ENCODE measurements at regions not wholly inside any gene's neighbourhood (a gene's known extent, or its start where the extent isn't known, plus 50 kb on each side); places are given as distances from the start of the nearest gene placed in this dataset.

- no peak for TF ChIP-seq CTCF (IDR thresholded peaks at IDR 0.05; ENCODE audit: low read depth, low read length)
- H3K4me3 ChIP-seq (replicated peaks in 1 of 2; ENCODE audit: low read depth in 2 of 2, low read length in 2 of 2), result no peak overlapping the region
- no peak for DNase-seq (ENCODE audit: low read depth in 2 of 2)
These were observed 130.9 kb upstream of the ALCAM start for GRCh38 chr3:105235785-105236184.

- DNase-seq (ENCODE audit: low read depth in 2 of 2), result no peak
- H3K4me3 ChIP-seq (replicated peaks in 1 of 2; ENCODE audit: low read depth in 2 of 2, low read length in 2 of 2), result no peak overlapping the region
- TF ChIP-seq CTCF (IDR thresholded peaks at IDR 0.05; ENCODE audit: low read depth, low read length), result no peak
These were observed 128.3 kb upstream of the ALCAM start for GRCh38 chr3:105238367-105238766.

- TF ChIP-seq CTCF (IDR thresholded peaks at IDR 0.05; ENCODE audit: low read depth, low read length), result no peak
- DNase-seq (ENCODE audit: low read depth in 2 of 2), result no peak
- H3K4me3 ChIP-seq (replicated peaks in 1 of 2; ENCODE audit: low read depth in 2 of 2, low read length in 2 of 2), result no peak overlapping the region
These were observed 123.6 kb upstream of the ALCAM start for GRCh38 chr3:105243076-105243475.

DNA sequence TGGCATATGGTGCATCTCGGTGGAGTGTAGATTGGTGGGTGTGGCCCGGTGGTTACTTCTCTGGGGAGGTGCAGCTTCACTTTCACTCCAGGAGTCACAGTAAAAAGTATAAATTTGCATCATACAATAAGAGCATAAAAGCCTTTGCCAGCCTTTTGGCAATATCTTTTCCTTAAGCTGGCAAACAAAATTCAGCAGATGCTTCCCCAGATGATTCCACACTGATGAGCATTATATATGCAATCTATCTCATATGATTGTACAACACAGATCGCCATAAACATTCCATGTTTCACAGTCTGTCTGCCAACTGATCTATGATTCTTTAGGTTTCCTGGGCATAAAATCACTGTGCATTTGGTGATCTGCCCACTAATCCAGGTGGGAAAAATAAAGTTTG lies 120.2 kb upstream of the ALCAM start:
- TF ChIP-seq CTCF (IDR thresholded peaks at IDR 0.05; ENCODE audit: low read depth, low read length), result no peak
- DNase-seq (ENCODE audit: low read depth in 2 of 2), result no peak
- no peak overlapping the region for H3K4me3 ChIP-seq (replicated peaks in 1 of 2; ENCODE audit: low read depth in 2 of 2, low read length in 2 of 2)

DNA sequence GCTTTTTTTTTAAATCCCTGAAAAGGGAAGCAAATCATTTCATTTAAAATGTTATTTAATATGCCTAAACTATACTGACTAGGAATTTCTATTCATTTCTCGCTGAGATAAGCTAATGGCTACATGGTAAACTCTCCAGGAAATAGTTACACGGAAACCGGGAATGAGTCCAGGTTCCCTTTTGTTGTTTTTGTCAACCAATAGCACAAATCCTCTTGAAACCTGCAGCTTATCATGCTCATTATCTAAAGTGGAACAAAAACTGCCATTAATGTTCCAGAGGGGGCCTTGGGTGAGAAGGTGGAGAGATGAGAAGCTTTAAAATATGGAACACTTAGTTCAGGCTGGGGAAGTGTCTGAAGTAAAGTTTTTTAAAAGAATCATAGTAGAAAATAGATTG lies 113.5 kb upstream of the ALCAM start:
- no peak for TF ChIP-seq CTCF (IDR thresholded peaks at IDR 0.05; ENCODE audit: low read depth, low read length)
- peak; percentile 9 to 52 for DNase-seq (ENCODE audit: low read depth in 2 of 2)
- no peak overlapping the region for H3K4me3 ChIP-seq (replicated peaks in 1 of 2; ENCODE audit: low read depth in 2 of 2, low read length in 2 of 2)

GRCh38 chr3:105254154-105254553 lies 112.6 kb upstream of the ALCAM start:
- no peak overlapping the region for H3K4me3 ChIP-seq (replicated peaks in 1 of 2; ENCODE audit: low read depth in 2 of 2, low read length in 2 of 2)
- no peak for DNase-seq (ENCODE audit: low read depth in 2 of 2)
- TF ChIP-seq CTCF (IDR thresholded peaks at IDR 0.05; ENCODE audit: low read depth, low read length), result no peak

DNA sequence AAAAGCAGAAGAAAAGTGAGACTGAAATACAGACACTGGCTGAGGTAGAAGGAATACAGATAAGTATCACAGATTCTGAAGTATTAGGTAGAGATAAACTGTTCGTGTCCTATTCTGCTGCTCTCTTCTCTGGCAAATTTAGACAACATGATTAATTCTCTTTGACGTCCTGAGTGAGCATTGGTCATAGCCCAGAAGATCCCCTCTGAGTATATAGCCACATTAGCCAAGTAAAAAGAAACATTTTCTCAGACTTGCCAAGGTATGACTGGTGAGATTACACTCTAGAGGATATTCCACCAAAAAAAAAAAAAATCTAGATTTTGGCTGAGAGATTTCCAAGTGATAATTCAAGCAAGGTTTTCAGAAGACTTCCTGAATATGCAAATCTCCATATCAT lies 111.4 kb upstream of the ALCAM start:
- TF ChIP-seq CTCF (IDR thresholded peaks at IDR 0.05; ENCODE audit: low read depth, low read length), result no peak
- DNase-seq (ENCODE audit: low read depth in 2 of 2), result peak in 1 of 2 donors; percentile 62
- H3K4me3 ChIP-seq (replicated peaks in 1 of 2; ENCODE audit: low read depth in 2 of 2, low read length in 2 of 2), result no peak overlapping the region
